M059J (cell line): ENCODE measurements at regions not wholly inside any gene's neighbourhood (a gene's known extent, or its start where the extent isn't known, plus 50 kb on each side); places are given as distances from the start of the nearest gene placed in this dataset.
A peak's percentile ranks its signal among the peaks of the same experiment; 100 is the strongest.

ENCODE experiments used
- DNase-seq: peaks from one replicate; pipeline ENCODE4 v3.0.0-alpha.2; 2012; ENCODE audit warnings: low read depth

DNA sequence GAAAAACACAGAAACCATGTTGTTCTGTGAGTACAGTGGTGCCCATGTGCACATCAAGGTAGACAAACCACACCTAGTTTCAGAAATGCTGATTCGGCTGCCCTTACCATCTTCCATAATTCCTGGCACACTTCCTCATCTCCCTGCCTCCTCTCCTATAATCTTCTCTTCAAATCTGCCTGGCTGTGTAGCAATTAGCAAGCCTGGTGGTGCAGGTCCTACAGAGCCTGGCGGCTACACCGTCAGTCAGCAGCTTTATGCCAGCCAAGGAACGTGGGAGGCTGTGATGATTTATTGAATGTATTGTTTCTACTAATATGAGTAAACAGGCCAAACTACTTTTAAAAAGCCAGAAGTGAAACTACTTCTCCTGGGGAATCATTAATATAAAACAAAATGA lies 106.8 kb downstream of the SEMA6D start:
- no peak for DNase-seq

DNA sequence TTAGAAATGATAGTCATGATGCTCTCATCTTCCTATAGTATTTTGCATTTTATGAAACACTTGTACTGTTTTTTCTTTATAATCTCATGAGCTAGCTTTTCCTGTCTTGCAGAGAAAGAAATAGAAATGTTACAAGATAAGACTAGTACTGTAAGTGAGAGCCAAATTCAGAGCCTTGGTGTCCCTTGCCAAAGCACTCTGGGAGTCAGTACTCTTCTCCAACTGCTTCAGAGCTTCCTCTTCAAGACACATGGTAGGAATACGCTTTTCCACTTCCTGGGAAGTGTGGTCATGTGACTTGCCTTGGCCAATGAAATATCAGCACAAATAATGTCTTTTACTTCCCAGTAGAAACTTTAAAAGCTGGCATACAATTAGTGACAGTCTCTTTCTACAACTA lies 112.4 kb downstream of the SEMA6D start:
- no peak for DNase-seq

DNA sequence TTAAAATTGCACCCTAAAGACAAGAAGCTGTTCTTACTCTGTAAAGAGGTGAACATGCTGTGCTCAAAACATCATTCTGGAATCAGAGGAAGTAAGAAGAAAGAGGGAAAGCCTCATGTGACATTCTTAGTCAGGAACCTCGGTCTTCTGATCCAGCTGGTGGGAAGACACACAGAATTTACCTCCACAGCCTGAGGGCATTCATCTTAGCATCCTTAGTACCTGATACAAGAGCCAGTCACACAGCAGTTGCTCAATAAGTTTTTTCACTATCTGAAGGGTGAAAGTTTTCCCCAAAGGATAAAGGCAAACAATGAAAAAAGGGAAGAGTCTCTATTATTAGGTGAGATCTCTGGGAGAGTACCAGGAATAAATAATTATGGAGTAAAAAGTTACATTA lies 116.8 kb downstream of the SEMA6D start:
- no peak for DNase-seq

DNA sequence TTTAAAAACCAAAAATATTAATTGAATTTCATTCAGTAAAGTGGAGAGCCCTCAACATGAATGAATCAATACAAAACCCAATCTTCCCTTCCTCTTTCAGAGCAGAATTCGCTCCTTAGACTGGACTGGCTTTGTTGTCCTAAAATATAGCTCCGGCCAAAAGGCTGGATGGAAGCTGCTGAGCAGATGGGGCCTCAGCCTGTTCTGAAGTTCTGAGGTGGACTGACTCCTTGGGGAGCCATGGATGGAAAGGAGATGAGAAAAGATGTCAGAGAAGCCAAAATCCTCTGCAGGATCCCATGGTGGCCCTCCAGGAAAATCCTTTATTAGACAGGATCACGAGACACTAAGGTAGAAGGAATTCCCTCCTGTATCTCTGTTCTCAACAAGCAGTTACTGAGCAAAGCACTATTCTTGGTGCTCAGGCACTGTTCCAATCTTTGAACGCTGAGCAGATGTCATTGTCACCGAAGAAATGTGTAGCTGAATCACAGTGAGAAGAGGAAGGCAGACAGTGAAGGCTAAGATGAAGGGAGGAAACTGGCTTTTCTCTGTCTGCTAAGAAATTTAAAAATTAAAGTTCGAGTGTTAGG lies 122.0 kb downstream of the SEMA6D start:
- no peak for DNase-seq

DNA sequence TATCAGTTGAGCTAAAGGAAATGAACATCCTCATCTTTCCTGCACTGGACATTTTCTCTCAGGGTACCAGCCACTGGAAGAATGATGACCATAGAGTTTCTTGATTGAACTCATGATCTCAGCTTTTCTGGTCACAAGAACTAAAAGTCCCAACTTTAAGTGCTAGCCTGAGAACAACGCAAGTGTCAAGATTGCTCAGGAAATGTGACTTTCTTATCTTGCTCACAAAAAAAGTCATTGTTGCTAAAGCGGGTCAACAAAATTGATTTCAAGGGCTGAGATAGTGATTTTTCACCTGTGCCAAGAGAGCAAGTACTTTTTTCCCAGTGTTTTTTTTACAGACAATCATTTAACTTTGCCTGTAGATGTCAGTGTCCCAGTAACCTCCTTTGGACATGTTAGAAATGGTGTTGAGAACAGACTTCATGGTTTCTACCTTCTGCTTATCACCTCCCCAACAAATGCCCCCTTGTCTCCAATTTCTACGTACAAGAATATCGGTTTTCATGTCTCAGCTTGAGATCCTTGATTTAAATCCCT lies 125.9 kb downstream of the SEMA6D start:
- no peak for DNase-seq

DNA sequence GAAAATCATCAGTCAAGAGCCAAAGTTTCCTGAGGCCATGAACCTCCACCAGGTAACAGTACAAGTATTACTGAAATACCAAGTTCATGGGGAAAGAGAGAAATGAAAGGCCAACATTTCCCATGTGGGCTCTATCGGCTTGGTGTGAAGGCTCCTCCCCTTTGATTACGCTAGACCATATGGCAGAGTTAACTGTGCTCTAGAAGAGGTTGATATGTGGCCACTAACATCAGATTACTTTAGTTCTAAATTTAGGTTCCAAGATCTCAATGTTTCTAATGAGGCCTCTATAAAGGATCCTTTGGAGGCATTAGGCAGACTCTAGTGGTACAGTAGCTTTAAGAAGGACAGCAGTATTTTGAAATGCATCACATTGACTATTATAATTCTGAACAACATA lies 127.1 kb downstream of the SEMA6D start:
- no peak for DNase-seq

DNA sequence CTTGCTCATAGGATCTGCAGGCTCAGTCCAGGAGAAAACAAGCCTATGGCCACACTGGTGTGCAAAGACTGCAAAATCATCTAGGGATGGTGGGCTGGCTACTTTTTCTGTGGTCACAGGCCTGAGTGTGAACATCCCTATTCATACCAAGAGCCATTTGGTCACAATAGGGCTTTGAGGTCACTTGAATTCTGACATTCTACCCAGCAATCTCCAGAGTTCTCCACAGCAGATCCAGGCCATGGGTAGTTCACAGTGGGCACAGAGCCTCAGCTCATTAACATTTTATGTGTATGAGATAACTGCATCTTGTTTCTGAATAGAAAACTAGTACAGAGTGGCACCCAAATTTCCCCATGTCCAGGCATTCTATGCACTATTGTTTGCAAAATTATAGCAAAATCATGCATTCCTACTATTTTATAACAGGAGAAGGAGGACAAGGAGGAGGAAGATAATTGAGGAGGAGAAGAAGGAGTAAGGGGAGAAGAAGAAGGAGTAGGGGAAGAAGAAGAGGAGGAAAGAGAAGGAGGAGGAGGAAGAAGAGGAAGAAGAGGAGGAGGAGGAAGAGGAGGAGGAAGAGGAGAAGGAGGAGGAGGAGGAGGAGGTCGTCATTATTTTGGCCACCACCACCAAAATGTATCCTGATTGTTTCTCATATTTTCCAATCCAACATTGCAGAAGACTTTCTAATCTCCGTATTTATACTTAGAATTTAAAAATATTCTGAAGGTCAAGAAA lies 129.0 kb downstream of the SEMA6D start:
- DNase-seq, result no peak

DNA sequence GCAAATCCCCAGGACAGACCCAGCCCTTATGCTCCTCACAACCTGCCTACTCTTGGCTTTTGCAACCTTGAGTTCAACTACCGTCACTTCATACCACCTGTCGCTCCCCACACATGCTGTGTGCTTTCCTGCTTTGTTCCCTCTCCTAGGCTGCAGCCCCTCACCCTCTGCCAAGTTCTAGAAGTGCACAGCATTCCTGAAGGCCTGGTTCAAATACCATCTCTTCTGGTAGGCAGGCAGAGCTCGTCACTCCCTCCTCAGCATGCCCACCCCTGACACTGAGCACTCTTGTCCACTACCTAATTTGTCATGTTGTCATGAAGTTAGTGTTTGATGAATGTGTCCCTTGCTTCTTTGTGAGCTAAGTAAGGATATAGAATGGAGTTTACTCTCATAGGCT lies 129.6 kb downstream of the SEMA6D start:
- no peak for DNase-seq

DNA sequence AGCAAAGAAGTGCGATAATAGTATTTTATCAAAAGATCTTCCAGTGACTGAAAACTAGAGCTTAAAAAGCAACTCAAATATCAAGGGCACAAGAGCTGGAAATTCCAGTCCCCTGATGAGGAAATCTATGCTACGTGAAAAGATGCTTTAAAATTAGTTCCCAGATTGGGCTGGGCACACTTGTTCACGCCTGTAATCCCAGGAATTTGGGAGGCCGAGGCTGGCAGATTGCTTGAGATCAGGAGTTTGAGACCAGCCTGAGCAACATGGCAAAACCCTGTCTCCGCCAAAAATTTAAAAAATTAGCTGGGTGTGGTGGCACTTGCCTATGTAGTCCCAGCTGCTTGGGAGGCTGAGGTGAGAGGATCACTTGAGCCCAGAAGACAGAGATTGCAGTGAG lies 138.8 kb downstream of the SEMA6D start:
- DNase-seq, result no peak

DNA sequence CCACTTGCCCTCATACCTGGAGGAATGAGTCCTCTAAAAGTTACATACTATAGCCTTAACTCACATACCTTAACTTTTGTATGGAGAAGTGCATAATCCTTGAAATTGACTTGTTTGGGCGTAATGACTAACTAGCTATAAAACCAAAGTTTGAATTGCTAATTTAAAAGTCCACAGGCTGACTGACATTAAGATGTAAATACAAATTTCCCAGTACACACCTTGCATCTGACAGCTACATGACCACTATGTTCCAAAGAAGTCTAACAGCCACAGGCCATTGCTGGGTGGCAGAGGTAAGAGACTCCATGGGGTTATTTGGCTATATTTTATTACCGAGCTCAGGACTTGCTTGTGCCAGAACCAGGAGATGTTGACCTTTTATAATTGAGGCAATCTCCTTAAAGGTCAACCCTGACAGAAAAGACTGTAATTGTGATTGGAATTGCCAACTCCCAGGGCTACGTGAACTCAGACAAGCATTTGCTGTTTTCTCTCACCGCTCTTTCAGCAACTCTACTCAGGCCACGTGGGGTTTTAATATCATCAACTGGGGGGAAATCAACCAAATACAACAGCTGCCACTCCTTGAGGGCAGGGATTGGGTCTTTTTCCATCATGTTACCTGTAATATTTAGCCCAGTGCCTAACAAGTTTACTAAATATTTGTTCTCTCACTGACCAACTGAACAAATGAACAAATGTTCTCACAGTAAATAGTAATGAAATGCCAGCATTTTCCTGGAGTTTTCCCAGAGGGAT lies 139.9 kb downstream of the SEMA6D start:
- DNase-seq, result no peak

DNA sequence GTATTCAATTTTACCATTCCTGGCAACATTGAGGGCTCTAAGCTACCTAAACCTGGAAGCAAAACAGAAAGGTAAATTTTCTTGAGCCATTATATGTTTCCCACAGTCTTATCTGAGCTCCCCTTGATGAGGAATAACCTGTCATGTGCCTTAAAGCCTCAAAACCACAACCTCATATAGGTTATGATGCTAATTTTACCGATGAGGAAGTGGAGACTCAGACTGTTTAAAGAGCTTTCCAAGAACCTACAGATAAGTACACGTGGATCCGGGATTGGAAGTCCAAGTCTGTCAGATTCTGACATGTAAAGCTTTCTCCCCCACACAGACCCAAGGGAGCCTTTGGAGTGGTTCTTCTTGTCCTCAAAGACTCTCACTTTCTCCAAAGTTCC lies 140.5 kb downstream of the SEMA6D start:
- no peak for DNase-seq

DNA sequence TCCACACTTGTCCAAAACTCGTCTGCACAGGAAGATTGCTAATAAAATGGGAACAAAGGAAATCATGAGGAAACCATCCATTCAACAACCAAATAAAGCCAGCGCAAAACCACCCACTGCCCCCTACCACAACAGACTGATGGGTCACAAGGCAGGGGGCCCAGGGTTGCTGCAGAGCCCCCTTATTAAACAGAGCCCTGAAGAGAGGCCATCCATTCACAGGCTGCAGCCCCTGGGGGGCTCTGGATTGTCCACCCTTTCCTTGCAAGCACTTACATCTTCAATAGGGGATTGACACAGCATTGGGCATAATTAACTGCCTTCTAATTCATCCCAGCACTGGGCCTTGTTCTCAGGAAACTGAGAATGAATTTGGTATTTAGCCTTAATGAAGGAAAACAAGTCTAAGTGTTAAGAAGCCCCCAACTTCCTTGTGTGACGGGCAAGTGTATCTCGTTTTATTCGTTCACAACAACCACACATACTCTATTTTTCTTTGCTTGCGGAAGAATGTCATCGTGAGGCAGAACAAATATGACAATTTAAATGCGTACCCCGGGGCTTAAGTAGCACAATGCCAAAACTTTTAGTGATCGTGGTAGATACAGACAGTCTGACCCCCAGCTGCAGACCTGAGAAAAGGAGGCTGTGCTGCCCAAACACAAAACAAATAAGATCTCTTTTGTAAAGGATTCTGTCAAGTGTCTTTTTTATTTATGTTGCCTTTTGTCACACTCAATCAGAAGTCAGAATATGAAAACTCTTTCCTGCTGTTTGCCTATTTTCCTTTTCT lies 144.0 kb downstream of the SEMA6D start:
- DNase-seq, result no peak

DNA sequence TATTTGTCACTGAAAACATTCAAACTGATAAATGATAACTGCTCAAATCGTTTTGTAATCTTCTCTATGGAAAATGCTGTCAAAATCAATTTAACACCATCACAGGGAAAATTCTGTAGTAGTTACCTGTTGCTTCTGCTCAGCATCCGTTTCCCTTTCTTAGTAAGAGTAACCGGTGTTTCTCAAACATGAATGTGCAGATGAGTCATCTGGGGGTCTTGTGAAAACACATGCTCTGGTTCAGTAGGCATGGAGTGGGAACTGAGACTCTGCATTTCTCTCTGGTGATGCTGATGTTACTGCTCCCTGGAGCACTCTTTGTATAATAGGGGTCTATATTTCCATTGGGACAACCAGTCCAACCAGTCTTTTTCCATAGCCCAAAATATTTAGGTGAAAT lies 145.1 kb downstream of the SEMA6D start:
- no peak for DNase-seq

DNA sequence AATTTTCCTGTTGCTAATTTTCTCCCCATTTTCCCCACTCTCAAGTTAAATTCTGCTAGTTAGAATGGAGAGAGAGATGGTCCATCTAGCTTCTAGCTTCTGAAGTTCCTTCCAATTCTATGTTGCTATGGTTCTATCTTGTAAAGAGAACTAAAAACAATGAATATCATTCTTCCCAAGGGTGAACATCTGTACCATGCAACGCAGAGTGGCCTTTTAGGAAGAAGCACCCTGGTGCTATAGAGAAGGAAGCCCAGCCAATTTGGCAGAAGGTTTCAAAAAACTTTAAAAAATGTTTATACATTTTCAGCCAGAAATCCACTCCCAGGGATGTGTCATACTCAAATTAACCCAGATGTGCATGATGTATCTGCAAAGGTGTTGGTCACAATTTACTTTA lies 149.1 kb downstream of the SEMA6D start:
- DNase-seq, result no peak

DNA sequence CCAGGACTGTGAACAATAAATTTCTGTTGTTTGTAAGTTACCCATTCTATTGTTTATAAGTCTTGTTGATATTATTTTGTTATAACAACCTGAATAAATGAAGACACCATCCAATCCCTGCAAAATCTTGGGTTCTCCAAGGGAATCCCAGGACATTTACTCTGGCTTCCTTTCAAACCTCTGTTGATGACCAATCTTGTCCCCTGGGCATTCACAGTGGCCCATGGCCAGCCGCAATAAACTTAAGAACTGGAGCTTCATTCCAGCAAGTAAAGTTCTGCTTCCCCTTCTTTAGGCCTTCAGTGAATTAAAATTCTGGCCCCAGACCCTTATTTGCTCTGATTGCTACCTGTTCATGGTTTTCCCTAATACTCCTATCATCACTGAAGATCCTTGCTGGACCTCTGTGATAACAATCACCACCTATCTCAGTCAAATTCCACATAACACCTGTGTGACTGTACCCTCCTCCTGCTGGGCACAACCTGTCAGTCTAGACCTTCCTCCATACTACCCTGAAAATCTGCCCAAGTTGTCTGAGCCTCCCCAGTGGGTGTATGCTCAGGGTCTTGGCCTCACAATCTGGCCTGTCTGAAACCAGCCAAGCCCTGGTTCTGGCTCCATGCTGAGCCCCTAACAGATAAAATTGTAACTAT lies 153.1 kb downstream of the SEMA6D start:
- DNase-seq, result peak; percentile 58

DNA sequence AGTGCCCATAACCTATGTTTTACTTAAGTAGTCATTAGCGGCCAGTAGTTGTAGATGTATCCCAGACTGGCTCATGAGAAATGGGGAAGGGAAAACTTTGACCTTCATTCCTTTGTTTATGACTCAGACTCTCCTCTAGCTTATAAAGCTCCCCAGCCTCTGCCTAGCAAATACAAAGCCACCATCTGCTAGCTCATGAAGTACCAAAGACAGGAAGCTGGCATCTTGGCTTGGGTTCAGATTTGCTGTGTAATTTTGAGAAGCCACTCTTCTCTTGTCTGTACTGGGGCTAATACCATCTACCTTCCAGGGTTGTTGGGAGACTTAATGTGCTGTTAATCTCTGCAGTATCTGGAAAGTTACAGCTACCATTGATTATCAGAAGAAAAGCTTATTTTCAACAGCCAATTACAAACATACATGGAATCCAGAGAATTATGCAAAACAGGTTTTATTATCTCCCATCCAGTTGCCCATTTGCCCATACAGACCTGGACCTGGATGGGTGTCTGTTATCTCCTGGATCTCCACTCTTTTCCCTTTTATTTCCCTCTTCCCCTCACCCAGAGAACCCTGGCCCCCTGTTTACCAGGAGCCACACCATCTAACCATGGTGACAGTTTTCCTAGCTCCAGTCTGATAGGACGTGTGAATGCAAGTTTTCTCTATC lies 153.8 kb downstream of the SEMA6D start:
- DNase-seq, result peak; percentile 87

DNA sequence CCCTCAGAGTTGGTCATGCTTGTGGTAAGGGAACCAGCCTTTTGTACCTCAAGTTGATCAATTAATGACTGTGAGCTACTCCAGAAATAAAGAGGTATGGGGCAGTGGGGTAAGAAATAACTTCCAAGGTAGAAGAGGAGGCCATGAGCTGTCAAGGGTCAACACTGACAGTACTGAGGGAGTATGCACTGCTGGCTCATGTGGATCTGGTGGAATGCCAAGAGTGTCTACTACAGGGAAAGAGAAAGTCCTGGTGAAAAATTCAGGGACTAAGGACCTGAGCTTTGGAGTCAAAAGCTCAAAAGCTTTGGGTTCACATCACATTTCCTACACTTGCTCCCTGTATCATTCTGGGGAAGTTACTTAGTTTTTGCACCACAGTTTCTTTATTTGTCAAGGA lies 154.9 kb downstream of the SEMA6D start:
- no peak for DNase-seq

DNA sequence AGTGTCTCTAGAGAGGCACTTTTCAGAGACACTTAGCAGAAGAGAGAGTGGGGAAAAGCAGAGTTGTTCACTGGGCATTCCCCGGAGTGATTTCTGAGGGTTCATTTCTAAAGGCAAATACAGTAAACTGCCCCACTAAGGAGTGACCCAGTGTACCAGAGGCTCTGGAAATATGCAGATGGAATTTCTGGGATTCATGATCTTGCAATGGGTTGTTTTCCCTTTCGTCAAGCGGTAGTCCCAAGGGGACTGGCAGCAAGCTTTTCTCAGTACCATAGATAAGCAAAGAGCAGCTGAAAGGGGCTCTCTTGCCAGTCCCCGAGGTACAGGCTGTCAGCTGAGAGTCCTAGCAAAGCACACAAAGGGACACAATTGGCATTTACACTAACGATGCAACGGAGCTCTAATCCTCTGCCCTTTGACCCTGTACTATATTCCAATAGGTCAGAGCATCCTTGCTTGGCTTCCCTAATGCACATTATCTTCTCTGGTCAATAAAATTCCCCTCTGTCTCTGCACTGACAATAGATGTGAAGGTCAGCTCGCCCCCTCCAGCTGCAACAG lies 155.6 kb downstream of the SEMA6D start:
- no peak for DNase-seq

DNA sequence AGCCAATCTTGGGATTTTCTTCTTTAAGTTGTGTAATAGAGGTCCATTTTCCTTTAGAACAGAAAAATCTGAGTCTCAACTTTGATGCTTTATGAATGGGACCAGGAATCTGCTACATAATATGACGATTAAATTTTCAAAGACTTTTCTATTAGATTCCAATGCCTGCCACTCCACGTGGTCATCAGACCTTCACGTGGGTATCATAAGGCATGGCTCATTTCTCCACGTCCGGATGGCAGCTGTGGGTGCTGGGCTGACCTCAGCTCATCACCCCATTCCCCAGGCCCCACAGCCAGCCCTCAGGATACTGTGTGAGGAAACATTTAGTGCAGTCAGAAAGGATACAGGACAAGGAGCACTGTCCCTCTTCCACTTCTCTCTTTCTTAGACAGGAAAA lies 159.7 kb downstream of the SEMA6D start:
- DNase-seq, result no peak

DNA sequence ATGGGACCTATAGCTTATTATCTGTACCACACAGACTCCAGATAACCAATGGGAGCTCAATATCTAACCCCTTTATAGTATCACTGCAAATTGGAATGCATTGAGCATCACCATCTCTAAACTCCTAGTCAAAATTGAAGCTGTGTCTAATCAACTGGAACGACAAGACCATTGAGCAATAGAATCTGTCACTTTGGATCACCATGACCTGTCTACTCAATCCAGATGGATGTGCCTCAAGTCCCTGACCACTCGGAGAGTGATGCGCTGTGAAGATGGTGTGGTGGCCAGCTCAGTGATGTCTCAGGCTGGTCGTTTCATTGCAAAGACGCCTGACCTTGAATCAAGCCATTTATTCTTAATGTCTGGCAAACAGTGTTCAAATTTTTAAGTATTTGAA lies 160.5 kb downstream of the SEMA6D start:
- DNase-seq, result no peak

DNA sequence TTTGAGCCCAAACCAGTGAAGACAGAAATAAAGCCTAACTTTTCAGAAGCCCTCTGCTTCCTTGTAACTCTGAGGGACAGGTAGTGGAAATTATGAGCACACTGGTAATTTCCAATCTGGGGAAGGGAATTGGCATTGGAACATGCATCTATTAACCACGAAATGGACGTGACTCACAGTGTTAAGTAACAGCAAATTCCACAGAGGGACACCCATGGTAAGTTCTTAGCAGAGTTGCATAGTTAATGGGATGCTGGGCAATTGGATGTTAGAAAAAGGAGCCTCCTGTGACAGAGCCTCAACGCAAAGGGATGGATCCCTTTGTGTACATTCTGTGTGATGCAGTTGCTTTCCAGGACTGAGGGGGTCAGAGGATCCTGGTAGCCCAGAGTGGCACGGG lies 168.6 kb downstream of the SEMA6D start:
- peak; percentile 74 for DNase-seq
